ENCODE measurements at regions not wholly inside any gene's neighbourhood (a gene's known extent, or its start where the extent isn't known, plus 50 kb on each side); places are given as distances from the start of the nearest gene placed in this dataset.

DNA sequence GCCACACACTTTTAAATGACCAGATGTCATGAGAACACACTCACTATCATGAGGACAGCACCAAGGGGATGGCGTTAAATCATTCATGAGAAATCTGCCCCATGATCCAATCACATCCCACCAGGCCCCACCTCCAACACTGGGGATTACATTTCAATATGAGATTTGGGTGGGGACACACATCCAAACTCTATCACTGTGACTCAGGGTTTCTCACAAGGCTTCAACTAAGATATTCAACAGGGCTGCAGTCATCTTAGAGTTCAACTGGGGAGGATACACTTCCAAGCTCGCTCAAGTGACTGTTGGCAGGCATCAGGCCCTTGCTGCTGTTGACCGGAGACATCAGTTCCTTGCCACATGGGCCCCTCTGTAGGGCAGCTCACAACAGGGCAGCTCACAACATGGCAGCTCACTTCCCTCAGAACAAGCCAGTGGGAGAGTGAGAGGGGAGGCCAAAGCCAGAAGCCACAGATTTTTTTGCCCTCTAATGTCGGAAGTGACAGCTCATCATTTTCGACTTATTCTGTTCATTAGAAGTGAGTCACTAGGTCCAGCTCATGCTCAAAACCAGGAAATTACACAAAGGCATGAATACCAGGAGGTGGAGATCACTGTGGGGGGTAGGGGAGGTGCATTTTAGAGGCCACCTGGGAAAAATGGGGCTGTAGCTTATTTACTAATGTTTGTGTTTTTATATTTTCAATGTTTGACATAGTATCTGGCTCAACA is 50.8 kb upstream of the PTHLH start (continued):
- TF ChIP-seq TCF12 (IDR thresholded peaks at IDR 0.05) (peak; percentile 92), SMC3 (IDR thresholded peaks at IDR 0.05; ENCODE audit: low read depth, low read length) (no peak), TEAD4 (IDR thresholded peaks at IDR 0.05; ENCODE audit: borderline replicate concordance, insufficient read depth) (peak; percentile 87; the same call in 1 of the 2 replicates)

DNA sequence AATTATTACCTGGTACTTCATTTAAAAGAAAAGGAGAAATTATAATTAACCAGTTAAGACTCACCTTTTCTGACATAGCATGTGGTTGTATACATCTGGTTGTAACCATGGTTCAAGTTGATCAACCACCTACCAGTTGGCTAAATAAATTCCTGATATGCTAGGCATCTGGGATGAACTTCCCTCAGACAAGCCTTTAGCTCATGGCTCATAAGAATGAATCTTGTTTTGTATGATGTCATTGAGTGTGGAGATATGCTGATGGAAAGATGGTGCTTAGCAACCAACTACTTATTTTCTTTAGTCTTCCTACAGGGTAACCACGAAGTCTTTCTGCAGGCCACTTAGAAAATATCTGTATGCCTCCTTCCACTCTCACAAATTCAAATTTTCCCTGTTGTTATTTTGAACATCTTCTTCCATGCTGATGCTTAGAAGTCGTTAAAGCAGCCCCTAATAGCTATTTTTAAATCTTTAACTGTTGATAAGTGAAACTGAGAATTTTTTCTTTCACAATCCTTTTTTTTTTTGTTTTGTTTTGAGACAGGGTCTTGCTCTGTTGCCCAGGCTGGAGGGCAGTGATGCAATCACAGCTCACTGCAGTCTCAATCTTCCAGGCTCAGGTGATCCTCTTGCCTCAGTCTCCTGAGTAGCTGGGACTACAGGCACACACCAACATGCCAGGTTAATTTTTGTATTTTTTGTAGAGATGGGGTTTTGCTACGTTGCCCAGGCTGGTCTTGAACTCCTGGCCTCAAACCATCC is 51.9 kb upstream of the PTHLH start:
- WGBS (ENCODE audit: low lambda C conversion rate): 61% methylated on average over 3 of the region's 3 CpGs
- Histone ChIP-seq H3K9me3 (no peaks in the 10 kb centered on the region), H3K27ac (ENCODE audit: low read depth in 2 of 2, low read length in 1 of 2) (peak overlapping the region in 1 of 2 experiments; percentile 99; a peak in 2 of 4 replicates), H3K79me2 (ENCODE audit: insufficient read depth) (no peaks in the 10 kb centered on the region), H3K4me3 (ENCODE audit: low read depth in 2 of 2, low read length in 1 of 2) (no peak overlapping the region), H3K4me2 (peak overlapping the region; percentile 32; the same call in 1 of the 2 replicates), H3K36me3 (replicated peaks in 1 of 2; ENCODE audit: control insufficient read depth in 1 of 2, insufficient read depth in 2 of 2, low read length in 1 of 2) (no peaks in the 10 kb centered on the region), H3K27me3 (ENCODE audit: insufficient read depth) (no peaks in the 10 kb centered on the region), H3F3A (replicated peaks; ENCODE audit: insufficient read depth) (peaks cover 12% of the 10 kb centered on the region), H3K9ac (peak overlapping the region; percentile 74), H3K4me1 (ENCODE audit: control insufficient read depth in 1 of 2, insufficient read depth in 2 of 2, low read depth in 1 of 2, low read length in 1 of 2) (peaks cover 21 to 32% of the 10 kb centered on the region in 2 experiments; a peak in 2 of 4 replicates), H4K20me1 (ENCODE audit: insufficient read depth) (no peaks in the 10 kb centered on the region), H2AFZ (ENCODE audit: low read depth) (no peak overlapping the region), H3K9me2 (no peaks in the 10 kb centered on the region)
- TF ChIP-seq RXRA (IDR thresholded peaks at IDR 0.05; ENCODE audit: borderline replicate concordance, low read depth) (no peak), TCF12 (IDR thresholded peaks at IDR 0.05) (peak; percentile 49; the same call in 1 of the 2 replicates)
- TF ChIP-seq, protein P1, sequence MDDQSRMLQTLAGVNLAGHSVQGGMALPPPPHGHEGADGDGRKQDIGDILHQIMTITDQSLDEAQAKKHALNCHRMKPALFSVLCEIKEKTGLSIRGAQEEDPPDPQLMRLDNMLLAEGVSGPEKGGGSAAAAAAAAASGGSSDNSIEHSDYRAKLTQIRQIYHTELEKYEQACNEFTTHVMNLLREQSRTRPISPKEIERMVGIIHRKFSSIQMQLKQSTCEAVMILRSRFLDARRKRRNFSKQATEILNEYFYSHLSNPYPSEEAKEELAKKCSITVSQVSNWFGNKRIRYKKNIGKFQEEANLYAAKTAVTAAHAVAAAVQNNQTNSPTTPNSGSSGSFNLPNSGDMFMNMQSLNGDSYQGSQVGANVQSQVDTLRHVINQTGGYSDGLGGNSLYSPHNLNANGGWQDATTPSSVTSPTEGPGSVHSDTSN (IDR thresholded peaks at IDR 0.05): peak; percentile 8; the same call in 1 of the 2 replicates
- POLR2A ChIA-PET: no interaction called here
- CTCF ChIA-PET: interaction anchor here (1.2 kb wide), 1 partner anchor 83 kb away, joined by 3 read pairs; no protein-coding TSS in a partner anchor
- DNase-seq: no peak

DNA sequence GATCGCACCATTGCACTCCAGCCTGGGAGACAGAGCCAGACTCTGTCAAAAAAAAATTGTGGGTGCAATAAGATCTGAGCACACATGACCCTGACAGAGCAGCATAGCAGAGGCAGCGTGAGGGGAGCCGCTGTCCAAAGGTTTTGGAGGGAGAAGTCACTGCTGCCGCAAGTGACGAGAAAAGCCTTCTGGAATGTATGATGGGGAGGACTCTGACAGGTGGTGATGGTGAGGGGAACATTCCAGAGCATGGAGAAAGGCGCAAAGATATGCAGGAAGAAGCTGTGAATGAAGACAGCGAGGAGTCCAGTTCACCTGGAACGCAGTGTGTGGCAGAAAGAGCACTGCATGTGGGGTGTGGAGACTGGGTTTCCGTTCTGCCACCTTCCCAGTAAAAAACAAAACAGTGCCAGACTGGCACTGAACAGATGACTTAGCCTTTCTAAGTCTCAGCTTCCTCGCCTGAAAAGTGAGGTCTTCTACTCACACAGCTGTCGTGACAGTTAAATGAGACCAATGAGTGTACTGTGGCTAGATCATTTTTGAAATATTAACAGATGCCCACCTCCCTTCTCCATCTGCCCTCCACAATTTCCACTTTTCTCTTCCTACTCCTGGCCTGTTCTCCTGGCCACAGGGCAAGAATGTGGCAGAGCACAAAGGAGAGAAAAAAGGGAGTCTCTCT is 53.4 kb upstream of the PTHLH start:
- Histone ChIP-seq H3K36me3 (replicated peaks in 1 of 2; ENCODE audit: control insufficient read depth in 1 of 2, insufficient read depth in 2 of 2, low read length in 1 of 2) (no peaks in the 10 kb centered on the region), H3K27ac (ENCODE audit: low read depth in 2 of 2, low read length in 1 of 2) (peak overlapping the region in 1 of 2 experiments; percentile 37; a peak in 2 of 4 replicates), H3F3A (replicated peaks; ENCODE audit: insufficient read depth) (peaks cover 12% of the 10 kb centered on the region), H4K20me1 (ENCODE audit: insufficient read depth) (no peaks in the 10 kb centered on the region), H3K9ac (no peak overlapping the region), H3K9me3 (no peaks in the 10 kb centered on the region), H2AFZ (ENCODE audit: low read depth) (no peak overlapping the region), H3K27me3 (ENCODE audit: insufficient read depth) (no peaks in the 10 kb centered on the region), H3K4me2 (no peak overlapping the region), H3K79me2 (ENCODE audit: insufficient read depth) (no peaks in the 10 kb centered on the region), H3K9me2 (no peaks in the 10 kb centered on the region), H3K4me3 (ENCODE audit: low read depth in 2 of 2, low read length in 1 of 2) (no peak overlapping the region), H3K4me1 (ENCODE audit: control insufficient read depth in 1 of 2, insufficient read depth in 2 of 2, low read depth in 1 of 2, low read length in 1 of 2) (peaks cover 23 to 32% of the 10 kb centered on the region in 2 experiments; a peak in 2 of 4 replicates)
- CTCF ChIA-PET: interaction anchor here (1.2 kb wide), 1 partner anchor 85 kb away, joined by 3 read pairs; no protein-coding TSS in a partner anchor
- DNase-seq: no peak
- POLR2A ChIA-PET: interaction anchor here (0.6 kb wide), 1 partner anchor 218 kb away, joined by 4 read pairs; no protein-coding TSS in a partner anchor
- 89% methylated on average over 11 of the region's 11 CpGs for WGBS (ENCODE audit: low lambda C conversion rate)
- TF ChIP-seq, protein P2, sequence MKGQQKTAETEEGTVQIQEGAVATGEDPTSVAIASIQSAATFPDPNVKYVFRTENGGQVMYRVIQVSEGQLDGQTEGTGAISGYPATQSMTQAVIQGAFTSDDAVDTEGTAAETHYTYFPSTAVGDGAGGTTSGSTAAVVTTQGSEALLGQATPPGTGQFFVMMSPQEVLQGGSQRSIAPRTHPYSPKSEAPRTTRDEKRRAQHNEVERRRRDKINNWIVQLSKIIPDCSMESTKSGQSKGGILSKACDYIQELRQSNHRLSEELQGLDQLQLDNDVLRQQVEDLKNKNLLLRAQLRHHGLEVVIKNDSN (IDR thresholded peaks at IDR 0.05; ENCODE audit: borderline replicate concordance, low read depth): no peak
- TF ChIP-seq TCF12 (IDR thresholded peaks at IDR 0.05): no peak
- no peak for TF ChIP-seq YY1 (IDR thresholded peaks at IDR 0.05; ENCODE audit: low read depth)
- TF ChIP-seq, protein P3, sequence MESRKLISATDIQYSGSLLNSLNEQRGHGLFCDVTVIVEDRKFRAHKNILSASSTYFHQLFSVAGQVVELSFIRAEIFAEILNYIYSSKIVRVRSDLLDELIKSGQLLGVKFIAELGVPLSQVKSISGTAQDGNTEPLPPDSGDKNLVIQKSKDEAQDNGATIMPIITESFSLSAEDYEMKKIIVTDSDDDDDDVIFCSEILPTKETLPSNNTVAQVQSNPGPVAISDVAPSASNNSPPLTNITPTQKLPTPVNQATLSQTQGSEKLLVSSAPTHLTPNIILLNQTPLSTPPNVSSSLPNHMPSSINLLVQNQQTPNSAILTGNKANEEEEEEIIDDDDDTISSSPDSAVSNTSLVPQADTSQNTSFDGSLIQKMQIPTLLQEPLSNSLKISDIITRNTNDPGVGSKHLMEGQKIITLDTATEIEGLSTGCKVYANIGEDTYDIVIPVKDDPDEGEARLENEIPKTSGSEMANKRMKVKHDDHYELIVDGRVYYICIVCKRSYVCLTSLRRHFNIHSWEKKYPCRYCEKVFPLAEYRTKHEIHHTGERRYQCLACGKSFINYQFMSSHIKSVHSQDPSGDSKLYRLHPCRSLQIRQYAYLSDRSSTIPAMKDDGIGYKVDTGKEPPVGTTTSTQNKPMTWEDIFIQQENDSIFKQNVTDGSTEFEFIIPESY (IDR thresholded peaks at IDR 0.05; ENCODE audit: borderline replicate concordance, low read depth): no peak
- no peak for TF ChIP-seq SIN3A (IDR thresholded peaks at IDR 0.05; ENCODE audit: borderline replicate concordance, low read depth, low read length)
- TF ChIP-seq TAF1 (IDR thresholded peaks at IDR 0.05; ENCODE audit: borderline replicate concordance, low read depth, low read length): no peak
- TF ChIP-seq NFIC (IDR thresholded peaks at IDR 0.05; ENCODE audit: borderline replicate concordance): no peak
- TF ChIP-seq TEAD4 (IDR thresholded peaks at IDR 0.05; ENCODE audit: borderline replicate concordance, insufficient read depth): no peak
- no peak for TF ChIP-seq RXRA (IDR thresholded peaks at IDR 0.05; ENCODE audit: borderline replicate concordance, low read depth)
- TF ChIP-seq, protein P4, sequence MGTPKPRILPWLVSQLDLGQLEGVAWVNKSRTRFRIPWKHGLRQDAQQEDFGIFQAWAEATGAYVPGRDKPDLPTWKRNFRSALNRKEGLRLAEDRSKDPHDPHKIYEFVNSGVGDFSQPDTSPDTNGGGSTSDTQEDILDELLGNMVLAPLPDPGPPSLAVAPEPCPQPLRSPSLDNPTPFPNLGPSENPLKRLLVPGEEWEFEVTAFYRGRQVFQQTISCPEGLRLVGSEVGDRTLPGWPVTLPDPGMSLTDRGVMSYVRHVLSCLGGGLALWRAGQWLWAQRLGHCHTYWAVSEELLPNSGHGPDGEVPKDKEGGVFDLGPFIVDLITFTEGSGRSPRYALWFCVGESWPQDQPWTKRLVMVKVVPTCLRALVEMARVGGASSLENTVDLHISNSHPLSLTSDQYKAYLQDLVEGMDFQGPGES (IDR thresholded peaks at IDR 0.05; ENCODE audit: low read depth, low read length): no peak
- no peak for TF ChIP-seq EZH2phosphoT487 (IDR thresholded peaks at IDR 0.05; ENCODE audit: borderline replicate concordance, low read depth)
- no peak for TF ChIP-seq FOXM1 (IDR thresholded peaks at IDR 0.05; ENCODE audit: low read depth)
- TF ChIP-seq MEF2A (IDR thresholded peaks at IDR 0.05; ENCODE audit: borderline replicate concordance, low read depth): no peak
- no peak for TF ChIP-seq NRF1 (IDR thresholded peaks at IDR 0.05; ENCODE audit: low read depth, low read length)
